Endothelial cell of umbilical vein (primary cell): ENCODE measurements at regions not wholly inside any gene's neighbourhood (a gene's known extent, or its start where the extent isn't known, plus 50 kb on each side); places are given as distances from the start of the nearest gene placed in this dataset.

Experiments used
- BruUV-seq: library from RNA; stranded (reverse); fragments of 400-500 nt; replicated peaks from 2 replicates; lab custom pipeline; 2021; lab: Mats Ljungman, UMichigan
- CTCF ChIA-PET: fragments of 300-600, 350-600 bp; sonication (Branson Sonifier 250); formaldehyde crosslinking; loops from one replicate; lab custom pipeline; 2021; ENCODE audit warnings: antibody characterized with exemption, inconsistent platforms; lab: Charles Lee
- POLR2A ChIA-PET: fragments of 300-600, 350-600 bp; sonication (Branson Sonifier 250); formaldehyde crosslinking; loops from one replicate; lab custom pipeline; 2021; ENCODE audit warnings: antibody characterized with exemption, inconsistent platforms; lab: Charles Lee
- DNase-seq: peaks from one replicate; pipeline ENCODE4 v3.0.0-alpha.2; 2011; ENCODE audit warnings: low read depth, low spot score
- FAIRE-seq: peaks from 2 replicates; lab custom pipeline; 2011; peaks lifted over from hg19 to GRCh38; lab: Jason Lieb, UNC
- H2AFZ ChIP-seq: 2 replicates; pipeline ENCODE4 v1.6.0; 2012; ENCODE audit warnings: low read depth, low read length, control low read depth, inconsistent platforms
- H3K27ac ChIP-seq: 2 replicates; pipeline ENCODE4 v1.5.1; 2011; ENCODE audit warnings: low read depth, mild to moderate bottlenecking, control low read depth, low read length, moderate library complexity; ENCODE audit not compliant: insufficient read depth
- H3K27me3 ChIP-seq, 2 experiments: 2 replicates each; pipeline versions ENCODE4 v1.6.0 to v1.6.1; 2011; ENCODE audit warnings: low read length in 2 of 2, mixed read lengths in 1 of 2; ENCODE audit not compliant: control insufficient read depth in 2 of 2, insufficient read depth in 2 of 2
- H3K36me3 ChIP-seq, 2 experiments: 2 replicates in 1 of 2; 3 replicates in 1 of 2; pipeline ENCODE4 v1.5.1; 2011; ENCODE audit warnings: low read length in 2 of 2, mild to moderate bottlenecking in 1 of 2, moderate library complexity in 1 of 2; ENCODE audit not compliant: control insufficient read depth in 2 of 2, insufficient read depth in 2 of 2; ENCODE audit errors: extremely low read depth in 1 of 2
- H3K4me1 ChIP-seq: 3 replicates; pipeline ENCODE4 v1.5.1; 2011; ENCODE audit warnings: mild to moderate bottlenecking, low read length; ENCODE audit not compliant: control insufficient read depth, insufficient read depth; ENCODE audit errors: extremely low read depth
- H3K4me2 ChIP-seq: 2 replicates; pipeline ENCODE4 v1.6.1; 2011; ENCODE audit warnings: low read length, control low read depth, mixed read lengths; ENCODE audit not compliant: insufficient read depth
- H3K4me3 ChIP-seq, 3 experiments: fragments of 200-600 bp in 1 of 3; sonication (generic), shearing (Covaris generic) in 1 of 3; replicated peaks in 1 of 3; 2 replicates each; pipeline ENCODE4 v1.5.1; 2011 to 2016; ENCODE audit warnings: control low read depth in 3 of 3, low read length in 3 of 3, mild to moderate bottlenecking in 2 of 3, inconsistent platforms in 1 of 3, low read depth in 1 of 3, moderate library complexity in 1 of 3; ENCODE audit not compliant: insufficient read depth in 1 of 3
- H3K79me2 ChIP-seq: 2 replicates; pipeline ENCODE4 v1.6.0; 2012; ENCODE audit warnings: low read length, inconsistent platforms; ENCODE audit not compliant: control insufficient read depth, insufficient read depth
- H3K9ac ChIP-seq: replicated peaks from 2 replicates; pipeline ENCODE3; 2011; ENCODE audit warnings: low read length, control low read depth; ENCODE audit not compliant: insufficient read depth; ENCODE audit errors: extremely low read depth
- H3K9me1 ChIP-seq: replicated peaks from 3 replicates; pipeline ENCODE4 v1.6.0; 2011; ENCODE audit warnings: mild to moderate bottlenecking, low read length; ENCODE audit not compliant: control insufficient read depth, insufficient read depth; ENCODE audit errors: extremely low read depth
- H3K9me3 ChIP-seq: replicated peaks from 2 replicates; pipeline ENCODE4 v1.5.1; 2012; ENCODE audit warnings: low read length, inconsistent platforms; ENCODE audit not compliant: control insufficient read depth, insufficient read depth
- H4K20me1 ChIP-seq: replicated peaks from 2 replicates; pipeline ENCODE3; 2011; ENCODE audit warnings: mild to moderate bottlenecking, low read length; ENCODE audit not compliant: control insufficient read depth, insufficient read depth; ENCODE audit errors: extremely low read depth
- EZH2 ChIP-seq: IDR thresholded peaks from 2 replicates; pipeline ENCODE4 v1.6.1; 2012; ENCODE audit warnings: borderline replicate concordance, low read depth, mild to moderate bottlenecking, moderate library complexity, low read length, inconsistent platforms; ENCODE audit not compliant: severe bottlenecking
- FOS ChIP-seq: IDR thresholded peaks from 2 replicates; pipeline ENCODE4 v1.6.1; 2011; ENCODE audit warnings: mild to moderate bottlenecking, low read length, moderate library complexity, borderline replicate concordance; ENCODE audit not compliant: insufficient read depth
- GATA2 ChIP-seq: IDR thresholded peaks from 2 replicates; pipeline ENCODE4 v1.7.0; 2011; ENCODE audit warnings: low read depth, mild to moderate bottlenecking, moderate library complexity, mixed read lengths, low read length; ENCODE audit not compliant: insufficient read length, insufficient read depth
- JUN ChIP-seq: IDR thresholded peaks from 2 replicates; pipeline ENCODE4 v1.6.1; 2011; ENCODE audit warnings: borderline replicate concordance, low read depth; ENCODE audit not compliant: insufficient read length, insufficient read depth
- MYC ChIP-seq: IDR thresholded peaks from one replicate; pipeline ENCODE4 v1.6.1; 2011; ENCODE audit warnings: mild to moderate bottlenecking, low read depth, low read length
- POLR2A ChIP-seq: IDR thresholded peaks from 2 replicates; pipeline ENCODE4 v1.6.1; 2012; ENCODE audit warnings: low read depth, mild to moderate bottlenecking, control low read depth, low read length
- POLR2AphosphoS5 ChIP-seq: IDR thresholded peaks from 2 replicates; pipeline ENCODE4 v1.6.1; 2012; ENCODE audit warnings: low read depth, mild to moderate bottlenecking, control low read depth, low read length, moderate library complexity; ENCODE audit not compliant: insufficient read depth
- dilution Hi-C: fragments of 300-500 bp; cut with MboI; formaldehyde crosslinking; loops from one replicate; pipeline ENCODE4 v1.15.0; 2019; ENCODE audit warnings: low sequenced_read_pairs; ENCODE audit not compliant: extremely low pct_ligation_motif_present
- intact Hi-C: fragments of 100-400 bp; cut with micrococcal nuclease; formaldehyde crosslinking; loops from one replicate; pipeline ENCODE4 v1.10.0; 2022
- TF ChIP-seq, protein P1 (sequence below): IDR thresholded peaks from 2 replicates; pipeline ENCODE4 v1.6.1; 2011; ENCODE audit not compliant: insufficient read depth, insufficient read length
- TF ChIP-seq, protein P2 (sequence below), 2 donors: IDR thresholded peaks; 1 replicate in 1 of 2; 2 replicates in 1 of 2; pipeline ENCODE4 v1.5.1; 2011; ENCODE audit warnings: low read length in 2 of 2, mild to moderate bottlenecking in 2 of 2, moderate library complexity in 2 of 2, control low read depth in 1 of 2, inconsistent platforms in 1 of 2, low read depth in 1 of 2; ENCODE audit not compliant: insufficient read depth in 1 of 2; ENCODE audit errors: extremely low read depth in 1 of 2

DNA sequence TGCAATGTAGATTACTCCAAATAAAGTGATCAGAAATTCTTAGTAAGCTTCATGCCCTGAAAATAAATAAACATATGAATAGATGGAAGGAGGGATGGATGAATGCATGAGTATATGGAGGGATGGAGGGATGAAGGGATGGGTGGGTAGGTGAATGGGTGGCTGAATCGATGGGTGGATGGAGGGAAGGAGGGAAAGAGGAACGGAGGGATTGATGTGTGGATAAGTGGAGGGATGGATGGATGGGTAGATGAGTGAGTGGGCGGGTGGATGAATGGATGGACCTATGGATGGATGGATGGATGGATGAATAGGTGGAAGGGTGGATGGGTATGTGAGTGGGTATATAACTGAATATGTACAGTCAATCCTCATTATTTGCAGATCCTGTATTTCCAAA is 276.7 kb upstream of the ACVR2A start:
- no peak overlapping the region for H3K9ac ChIP-seq
- no peak overlapping the region for H3K27ac ChIP-seq
- dilution Hi-C loops = no loop called here
- H3K9me3 ChIP-seq = peaks cover 2% of the 10 kb centered on the region
- H3K9me1 ChIP-seq = no peaks in the 10 kb centered on the region
- POLR2A ChIA-PET = no interaction called here
- H4K20me1 ChIP-seq = no peaks in the 10 kb centered on the region
- H3K36me3 ChIP-seq = no peaks in the 10 kb centered on the region
- no peak overlapping the region for H2AFZ ChIP-seq
- H3K79me2 ChIP-seq = no peaks in the 10 kb centered on the region
- FAIRE-seq (no peak), DNase-seq (no peak)
- no peak overlapping the region for H3K4me3 ChIP-seq
- intact Hi-C loops = no loop called here
- H3K27me3 ChIP-seq = no peaks in the 10 kb centered on the region
- CTCF ChIA-PET = no interaction called here
- BruUV-seq = no TSS peak
- H3K4me2 ChIP-seq = no peak overlapping the region
- H3K4me1 ChIP-seq = no peaks in the 10 kb centered on the region
- TF ChIP-seq POLR2AphosphoS5 (no peak), POLR2A (no peak), GATA2 (no peak), FOS (no peak), EZH2 (no peak), JUN (no peak), MYC (no peak)
- TF ChIP-seq, protein P1, sequence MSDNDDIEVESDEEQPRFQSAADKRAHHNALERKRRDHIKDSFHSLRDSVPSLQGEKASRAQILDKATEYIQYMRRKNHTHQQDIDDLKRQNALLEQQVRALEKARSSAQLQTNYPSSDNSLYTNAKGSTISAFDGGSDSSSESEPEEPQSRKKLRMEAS = no peak
- TF ChIP-seq, protein P2, sequence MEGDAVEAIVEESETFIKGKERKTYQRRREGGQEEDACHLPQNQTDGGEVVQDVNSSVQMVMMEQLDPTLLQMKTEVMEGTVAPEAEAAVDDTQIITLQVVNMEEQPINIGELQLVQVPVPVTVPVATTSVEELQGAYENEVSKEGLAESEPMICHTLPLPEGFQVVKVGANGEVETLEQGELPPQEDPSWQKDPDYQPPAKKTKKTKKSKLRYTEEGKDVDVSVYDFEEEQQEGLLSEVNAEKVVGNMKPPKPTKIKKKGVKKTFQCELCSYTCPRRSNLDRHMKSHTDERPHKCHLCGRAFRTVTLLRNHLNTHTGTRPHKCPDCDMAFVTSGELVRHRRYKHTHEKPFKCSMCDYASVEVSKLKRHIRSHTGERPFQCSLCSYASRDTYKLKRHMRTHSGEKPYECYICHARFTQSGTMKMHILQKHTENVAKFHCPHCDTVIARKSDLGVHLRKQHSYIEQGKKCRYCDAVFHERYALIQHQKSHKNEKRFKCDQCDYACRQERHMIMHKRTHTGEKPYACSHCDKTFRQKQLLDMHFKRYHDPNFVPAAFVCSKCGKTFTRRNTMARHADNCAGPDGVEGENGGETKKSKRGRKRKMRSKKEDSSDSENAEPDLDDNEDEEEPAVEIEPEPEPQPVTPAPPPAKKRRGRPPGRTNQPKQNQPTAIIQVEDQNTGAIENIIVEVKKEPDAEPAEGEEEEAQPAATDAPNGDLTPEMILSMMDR (IDR thresholded peaks at IDR 0.05; ENCODE audit: extremely low read depth in 1 of 2, insufficient read depth in 1 of 2, low read depth in 1 of 2, low read length in 2 of 2) = no peak
